Effector memory CD8-positive, alpha-beta T cell (primary cell): ENCODE measurements at regions not wholly inside any gene's neighbourhood (a gene's known extent, or its start where the extent isn't known, plus 50 kb on each side); places are given as distances from the start of the nearest gene placed in this dataset.
"Not testable (repeated sequence)": the region's sequence is repeated elsewhere in the genome, so short reads cannot be mapped to it uniquely, and the experiment has no call there.

Experiments
- ATAC-seq: fragments of 150-1000 bp; cut with Tn5 transposase; replicated peaks from 2 replicates; pipeline ENCODE4 v1.10.0; 2021; ENCODE audit warnings: mild to moderate bottlenecking, moderate library complexity
- DNase-seq, 3 experiments: peaks; one replicate each; pipeline ENCODE4 v3.0.0; 2021
- H3K27ac Mint-ChIP-seq, 2 donors: one replicate each; pipeline ENCODE4 v1.8.0; 2022; ENCODE audit warnings: mild to moderate bottlenecking in 2 of 2, mixed read lengths in 2 of 2, moderate library complexity in 2 of 2
- H3K27me3 Mint-ChIP-seq, 2 donors: one replicate each; pipeline ENCODE4 v1.8.0; 2022; ENCODE audit warnings: mixed read lengths in 2 of 2
- H3K36me3 Mint-ChIP-seq: one replicate; pipeline ENCODE4 v1.8.0; 2022; ENCODE audit warnings: mild to moderate bottlenecking, moderate library complexity, mixed read lengths; ENCODE audit not compliant: insufficient read depth
- H3K4me1 Mint-ChIP-seq, 2 donors: one replicate each; pipeline ENCODE4 v1.8.0; 2022; ENCODE audit warnings: low read depth in 2 of 2, mixed read lengths in 2 of 2
- H3K4me3 Mint-ChIP-seq, 2 donors: one replicate each; pipeline ENCODE4 v1.8.0; 2022; ENCODE audit warnings: mild to moderate bottlenecking in 2 of 2, mixed read lengths in 2 of 2, moderate library complexity in 2 of 2
- H3K9me3 Mint-ChIP-seq, 2 donors: one replicate each; pipeline ENCODE4 v1.8.0; 2022; ENCODE audit warnings: mixed read lengths in 2 of 2

GRCh38 chr14:105703044-105703665 is 176.8 kb downstream of the TMEM121 start:
- not testable (repeated sequence) for H3K27ac Mint-ChIP-seq, H3K4me1 Mint-ChIP-seq, H3K4me3 Mint-ChIP-seq, DNase-seq, H3K27me3 Mint-ChIP-seq, H3K9me3 Mint-ChIP-seq, ATAC-seq, H3K36me3 Mint-ChIP-seq

- not testable (repeated sequence) for H3K9me3 Mint-ChIP-seq, H3K36me3 Mint-ChIP-seq, H3K4me3 Mint-ChIP-seq, H3K27me3 Mint-ChIP-seq, ATAC-seq, H3K27ac Mint-ChIP-seq, DNase-seq, H3K4me1 Mint-ChIP-seq
These were observed 177.7 kb downstream of the TMEM121 start for GRCh38 chr14:105704091-105704490.

GRCh38 chr14:105704492-105704891 is 178.1 kb downstream of the TMEM121 start:
- H3K27me3 Mint-ChIP-seq, H3K4me3 Mint-ChIP-seq, ATAC-seq, H3K9me3 Mint-ChIP-seq, H3K36me3 Mint-ChIP-seq, DNase-seq, H3K27ac Mint-ChIP-seq, H3K4me1 Mint-ChIP-seq: not testable (repeated sequence)

- not testable (repeated sequence) for H3K27ac Mint-ChIP-seq, H3K4me3 Mint-ChIP-seq, H3K4me1 Mint-ChIP-seq, ATAC-seq, H3K36me3 Mint-ChIP-seq, DNase-seq, H3K27me3 Mint-ChIP-seq, H3K9me3 Mint-ChIP-seq
These were observed 179.1 kb downstream of the TMEM121 start for GRCh38 chr14:105705512-105705861.

GRCh38 chr14:105705862-105706700 is 179.7 kb downstream of the TMEM121 start:
- H3K36me3 Mint-ChIP-seq, DNase-seq, H3K9me3 Mint-ChIP-seq, H3K27me3 Mint-ChIP-seq, H3K4me1 Mint-ChIP-seq, H3K27ac Mint-ChIP-seq, H3K4me3 Mint-ChIP-seq: not testable (repeated sequence)
- ATAC-seq, result peak; percentile 56

GRCh38 chr14:105706701-105707019 is 180.3 kb downstream of the TMEM121 start:
- not testable (repeated sequence) for H3K4me3 Mint-ChIP-seq, H3K27me3 Mint-ChIP-seq, H3K4me1 Mint-ChIP-seq, ATAC-seq, H3K27ac Mint-ChIP-seq, DNase-seq, H3K36me3 Mint-ChIP-seq, H3K9me3 Mint-ChIP-seq

- H3K4me1 Mint-ChIP-seq, H3K4me3 Mint-ChIP-seq, DNase-seq, H3K36me3 Mint-ChIP-seq, H3K27ac Mint-ChIP-seq, ATAC-seq, H3K27me3 Mint-ChIP-seq, H3K9me3 Mint-ChIP-seq: not testable (repeated sequence)
These were observed 180.7 kb downstream of the TMEM121 start for GRCh38 chr14:105707099-105707498.

- ATAC-seq, DNase-seq, H3K4me1 Mint-ChIP-seq, H3K4me3 Mint-ChIP-seq, H3K27ac Mint-ChIP-seq, H3K36me3 Mint-ChIP-seq, H3K9me3 Mint-ChIP-seq, H3K27me3 Mint-ChIP-seq: not testable (repeated sequence)
These were observed 181.4 kb downstream of the TMEM121 start for GRCh38 chr14:105707723-105708151.

- H3K9me3 Mint-ChIP-seq, ATAC-seq, H3K27me3 Mint-ChIP-seq, H3K4me1 Mint-ChIP-seq, H3K4me3 Mint-ChIP-seq, DNase-seq, H3K27ac Mint-ChIP-seq, H3K36me3 Mint-ChIP-seq: not testable (repeated sequence)
These were observed 182.1 kb downstream of the TMEM121 start for GRCh38 chr14:105708251-105709134.

GRCh38 chr14:105709281-105710118 is 183.1 kb downstream of the TMEM121 start:
- Mint-ChIP-seq H3K4me1 (no peaks in the 10 kb centered on the region), H3K9me3 (no peaks in the 10 kb centered on the region), H3K4me3 (no peak overlapping the region), H3K27ac (no peak overlapping the region), H3K27me3 (no peaks in the 10 kb centered on the region), H3K36me3 (no peaks in the 10 kb centered on the region)
- ATAC-seq (no peak), DNase-seq (no peak)

GRCh38 chr14:105710119-105711043 is 184.0 kb downstream of the TMEM121 start:
- no peaks in the 10 kb centered on the region for H3K4me1 Mint-ChIP-seq
- no peak overlapping the region for H3K4me3 Mint-ChIP-seq
- no peak overlapping the region for H3K27ac Mint-ChIP-seq
- H3K9me3 Mint-ChIP-seq, result no peaks in the 10 kb centered on the region
- DNase-seq (no peak), ATAC-seq (no peak)
- H3K36me3 Mint-ChIP-seq, result no peaks in the 10 kb centered on the region
- H3K27me3 Mint-ChIP-seq, result no peaks in the 10 kb centered on the region

- Mint-ChIP-seq H3K4me3 (no peak overlapping the region), H3K36me3 (no peaks in the 10 kb centered on the region), H3K27ac (no peak overlapping the region), H3K4me1 (no peaks in the 10 kb centered on the region), H3K9me3 (no peaks in the 10 kb centered on the region), H3K27me3 (no peaks in the 10 kb centered on the region)
- DNase-seq (no peak), ATAC-seq (no peak)
These were observed 184.7 kb downstream of the TMEM121 start for GRCh38 chr14:105711044-105711620.
